Lung (tissue), 11 donors: ENCODE measurements at regions not wholly inside any gene's neighbourhood (a gene's known extent, or its start where the extent isn't known, plus 50 kb on each side); places are given as distances from the start of the nearest gene placed in this dataset.

Source experiments
- ATAC-seq: fragments of 200-7000 bp; cut with Tn5 transposase; one replicate; pipeline ENCODE4 v1.9.1; 2020; ENCODE audit warnings: moderate number of reproducible peaks; ENCODE audit not compliant: insufficient read depth, low FRiP score
- DNase-seq, 3 donors: peaks; one replicate each; pipeline ENCODE4 v3.0.0-alpha.2; 2013 to 2017
- H3K27ac ChIP-seq, 2 donors: one replicate each; pipeline ENCODE4 v1.5.1; 2013; ENCODE audit warnings: mild to moderate bottlenecking in 2 of 2, moderate library complexity in 2 of 2, control low read depth in 1 of 2, inconsistent platforms in 1 of 2, low read depth in 1 of 2, low read length in 1 of 2
- H3K27me3 ChIP-seq, 3 donors: one replicate each; pipeline ENCODE4 v1.5.1; 2013; ENCODE audit warnings: low read length in 2 of 3; ENCODE audit not compliant: control insufficient read depth in 3 of 3, insufficient read depth in 3 of 3
- H3K36me3 ChIP-seq, 4 donors: one replicate each; pipeline ENCODE4 v1.5.1; 2013; ENCODE audit warnings: low read length in 4 of 4, mild to moderate bottlenecking in 1 of 4, moderate library complexity in 1 of 4; ENCODE audit not compliant: control insufficient read depth in 4 of 4, insufficient read depth in 4 of 4
- H3K4me1 ChIP-seq, 5 donors: one replicate each; pipeline ENCODE4 v1.5.1; 2013; ENCODE audit warnings: low read length in 5 of 5, mild to moderate bottlenecking in 2 of 5, moderate library complexity in 1 of 5; ENCODE audit not compliant: control insufficient read depth in 5 of 5, insufficient read depth in 5 of 5
- H3K4me3 ChIP-seq: one replicate; pipeline ENCODE4 v1.5.1; 2013; ENCODE audit warnings: mild to moderate bottlenecking, control low read depth, moderate library complexity
- H3K9ac ChIP-seq, 2 donors: one replicate each; pipeline ENCODE4 v1.5.1; 2013; ENCODE audit warnings: low read length in 2 of 2, control low read depth in 1 of 2; ENCODE audit not compliant: insufficient read depth in 1 of 2
- H3K9me3 ChIP-seq, 4 donors: one replicate each; pipeline ENCODE4 v1.5.1; 2013; ENCODE audit warnings: low read length in 3 of 4, mild to moderate bottlenecking in 1 of 4, moderate library complexity in 1 of 4; ENCODE audit not compliant: control insufficient read depth in 4 of 4, insufficient read depth in 3 of 4
- WGBS, 2 donors: extraction: QIAGEN DNeasy Blood & Tissue Kit; methylation state at CpG; one replicate each; pipeline ENCODE4 v1.1.7; 2013; 5-methylcytosine and 5-hydroxymethylcytosine counted together
- TF ChIP-seq, protein P1 (sequence below): IDR thresholded peaks from 2 replicates; pipeline ENCODE4 v1.5.1; 2012; ENCODE audit warnings: mild to moderate bottlenecking; ENCODE audit errors: control extremely low read depth, extremely low read depth
- donor health status: control.
- donor health status: control.
- donor health status: Bipolar disorder and iron deficiency.
- donor health status: healthy.
- donor health status: DM: yes; HTN: yes; CAD: no.

DNA sequence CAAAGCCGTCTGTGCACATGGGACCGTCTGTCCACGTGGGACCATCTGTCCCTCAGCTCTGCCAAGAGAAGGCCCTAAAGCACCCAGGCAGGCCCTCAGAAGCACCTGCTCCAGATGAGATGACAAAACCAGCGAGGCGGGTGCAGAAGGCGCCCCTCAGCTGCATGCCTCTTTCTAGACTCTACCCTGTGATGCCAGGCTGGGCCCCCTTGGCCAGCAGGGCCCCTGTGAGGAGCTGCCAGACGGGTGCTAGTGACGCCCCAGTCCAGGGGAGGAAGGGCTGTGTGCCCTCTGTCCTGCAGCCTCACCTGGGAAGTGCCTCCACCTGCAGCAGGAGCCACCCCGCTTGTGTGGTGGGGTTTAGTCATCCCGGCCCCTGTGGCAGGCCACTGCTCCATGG lies 309.2 kb upstream of the SHH start:
- Histone ChIP-seq H3K9me3 (peaks cover 0 to 2% (median 0%) of the 10 kb centered on the region in 4 donors), H3K9ac (no peak overlapping the region), H3K27ac (no peak overlapping the region), H3K27me3 (no peaks in the 10 kb centered on the region), H3K4me1 (no peaks in the 10 kb centered on the region), H3K4me3 (no peak overlapping the region), H3K36me3 (no peaks in the 10 kb centered on the region)
- WGBS, 2 donors: 91% methylated on average over 10 of the region's 10 CpGs
- ATAC-seq (no peak), DNase-seq (no peak)
- TF ChIP-seq, protein P1, sequence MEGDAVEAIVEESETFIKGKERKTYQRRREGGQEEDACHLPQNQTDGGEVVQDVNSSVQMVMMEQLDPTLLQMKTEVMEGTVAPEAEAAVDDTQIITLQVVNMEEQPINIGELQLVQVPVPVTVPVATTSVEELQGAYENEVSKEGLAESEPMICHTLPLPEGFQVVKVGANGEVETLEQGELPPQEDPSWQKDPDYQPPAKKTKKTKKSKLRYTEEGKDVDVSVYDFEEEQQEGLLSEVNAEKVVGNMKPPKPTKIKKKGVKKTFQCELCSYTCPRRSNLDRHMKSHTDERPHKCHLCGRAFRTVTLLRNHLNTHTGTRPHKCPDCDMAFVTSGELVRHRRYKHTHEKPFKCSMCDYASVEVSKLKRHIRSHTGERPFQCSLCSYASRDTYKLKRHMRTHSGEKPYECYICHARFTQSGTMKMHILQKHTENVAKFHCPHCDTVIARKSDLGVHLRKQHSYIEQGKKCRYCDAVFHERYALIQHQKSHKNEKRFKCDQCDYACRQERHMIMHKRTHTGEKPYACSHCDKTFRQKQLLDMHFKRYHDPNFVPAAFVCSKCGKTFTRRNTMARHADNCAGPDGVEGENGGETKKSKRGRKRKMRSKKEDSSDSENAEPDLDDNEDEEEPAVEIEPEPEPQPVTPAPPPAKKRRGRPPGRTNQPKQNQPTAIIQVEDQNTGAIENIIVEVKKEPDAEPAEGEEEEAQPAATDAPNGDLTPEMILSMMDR: no peak

DNA sequence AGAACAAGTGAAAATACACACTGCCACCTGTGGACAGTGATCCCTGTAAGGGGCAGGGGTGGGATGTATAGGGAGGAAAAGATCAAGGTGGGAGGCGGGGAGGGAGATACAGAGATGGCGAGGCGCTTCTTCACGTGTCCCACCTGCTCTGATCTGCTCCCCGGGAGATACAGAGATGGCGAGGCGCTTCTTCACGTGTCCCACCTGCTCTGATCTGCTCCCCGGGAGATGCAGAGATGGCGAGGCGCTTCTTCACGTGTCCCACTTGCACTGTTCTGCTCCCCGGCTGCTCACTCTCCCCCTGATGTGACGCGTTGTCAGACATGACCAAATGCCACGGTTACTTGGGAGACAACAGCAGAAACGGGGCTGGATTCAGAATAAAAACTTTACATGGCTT lies 308.3 kb upstream of the SHH start:
- TF ChIP-seq, protein P1: no peak
- no peak for ATAC-seq
- no peak overlapping the region for H3K9ac ChIP-seq
- H3K27me3 ChIP-seq: no peaks in the 10 kb centered on the region
- no peaks in the 10 kb centered on the region for H3K36me3 ChIP-seq
- H3K4me3 ChIP-seq: no peak overlapping the region
- H3K4me1 ChIP-seq: no peaks in the 10 kb centered on the region
- no peak for DNase-seq
- 82 to 86% methylated on average over 17 of the region's 17 CpGs for WGBS, 2 donors
- H3K27ac ChIP-seq: no peak overlapping the region
- peaks cover 0 to 2% (median 0%) of the 10 kb centered on the region in 4 donors for H3K9me3 ChIP-seq

DNA sequence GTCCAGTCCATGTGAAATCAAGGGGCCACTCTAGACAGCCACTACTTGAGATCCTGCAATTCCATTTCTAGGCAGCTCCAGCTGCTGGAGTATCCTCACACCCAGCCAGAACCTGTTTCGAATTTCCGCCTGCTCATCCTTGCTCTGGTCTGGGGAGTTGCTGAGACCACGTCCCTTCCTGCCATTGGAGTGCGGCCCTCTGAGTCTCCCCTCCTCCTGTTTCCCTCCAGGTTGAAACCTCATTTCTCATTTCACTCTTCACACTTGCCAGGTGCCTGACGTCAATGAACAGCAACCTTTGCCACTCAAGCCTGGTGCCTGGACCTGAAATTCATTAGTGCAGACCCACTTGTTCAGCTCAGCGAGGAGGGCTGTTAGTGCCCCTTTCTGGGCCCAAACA lies 307.5 kb upstream of the SHH start:
- Histone ChIP-seq H3K9ac (no peak overlapping the region), H3K4me3 (no peak overlapping the region), H3K4me1 (no peaks in the 10 kb centered on the region), H3K27me3 (no peaks in the 10 kb centered on the region), H3K36me3 (no peaks in the 10 kb centered on the region), H3K27ac (no peak overlapping the region), H3K9me3 (peaks cover 0 to 2% (median 0%) of the 10 kb centered on the region in 4 donors)
- 79 to 80% methylated on average over 6 of the region's 6 CpGs for WGBS, 2 donors
- TF ChIP-seq, protein P1: no peak
- ATAC-seq (peak; percentile 22), DNase-seq (no peak)

DNA sequence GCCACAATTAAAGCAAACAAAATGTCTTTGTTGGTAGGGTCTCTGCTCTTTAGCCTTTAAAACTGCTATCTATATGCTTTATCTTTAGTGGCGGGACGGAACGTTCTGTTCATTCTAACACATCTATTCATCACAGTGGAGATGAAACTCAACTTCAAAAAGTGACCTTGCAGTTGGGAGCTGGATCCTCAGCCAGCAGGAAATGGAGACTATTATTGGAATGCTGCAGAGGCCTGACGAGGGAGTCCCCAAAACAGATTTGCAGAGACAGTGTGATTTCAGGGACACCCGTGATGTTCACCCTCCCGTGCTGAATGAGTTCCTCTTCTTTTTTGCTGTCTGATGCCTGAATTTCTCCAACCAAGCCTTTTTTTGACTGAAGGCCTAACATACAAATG lies 306.0 kb upstream of the SHH start:
- TF ChIP-seq, protein P1: no peak
- no peak for ATAC-seq
- 69 to 74% methylated on average over 6 of the region's 6 CpGs for WGBS, 2 donors

More for the DNA sequence above, 306.0 kb upstream of the SHH start:
- DNase-seq: no peak
- Histone ChIP-seq H3K4me3 (no peak overlapping the region), H3K9ac (no peak overlapping the region), H3K4me1 (no peaks in the 10 kb centered on the region), H3K9me3 (peaks cover 0 to 2% (median 0%) of the 10 kb centered on the region in 4 donors), H3K27ac (no peak overlapping the region), H3K27me3 (no peaks in the 10 kb centered on the region), H3K36me3 (no peaks in the 10 kb centered on the region)
